ENCODE measurements at regions not wholly inside any gene's neighbourhood (a gene's known extent, or its start where the extent isn't known, plus 50 kb on each side); places are given as distances from the start of the nearest gene placed in this dataset.

GRCh38 chr11:80074837-80075236 lies 634.0 kb upstream of the TENM4 start:
- ATAC-seq (ENCODE audit: poor library complexity), result no peak
- H3K36me3 Mint-ChIP-seq (ENCODE audit: low read depth), result no peaks in the 10 kb centered on the region
- no peak overlapping the region for H3K27ac Mint-ChIP-seq
- no peaks in the 10 kb centered on the region for H3K4me1 ChIP-seq (ENCODE audit: insufficient read depth, low read length)
- DNase-seq, result no peak
- no peaks in the 10 kb centered on the region for H3K9me3 ChIP-seq (ENCODE audit: control insufficient read depth in 1 of 2, insufficient read depth in 1 of 2, low read length in 2 of 2)
- H3K36me3 ChIP-seq (ENCODE audit: insufficient read depth, low read length), result no peaks in the 10 kb centered on the region
- H3K9me3 Mint-ChIP-seq, result peaks cover 4% of the 10 kb centered on the region
- H3K27me3 ChIP-seq (ENCODE audit: control insufficient read depth in 1 of 2, insufficient read depth in 2 of 2, low read length in 2 of 2), result no peaks in the 10 kb centered on the region
- ChIA-PET POLR2A (no interaction called here), CTCF (no interaction called here)
- H3K27me3 Mint-ChIP-seq, result no peaks in the 10 kb centered on the region
- H3K27ac ChIP-seq (ENCODE audit: low read depth in 1 of 2, low read length in 2 of 2), result no peak overlapping the region
- H3K4me3 Mint-ChIP-seq, result no peak overlapping the region
- no peak overlapping the region for H3K4me3 ChIP-seq (ENCODE audit: low read length)
- no peaks in the 10 kb centered on the region for H3K4me1 Mint-ChIP-seq (ENCODE audit: low read depth)
- TF ChIP-seq, protein P1, sequence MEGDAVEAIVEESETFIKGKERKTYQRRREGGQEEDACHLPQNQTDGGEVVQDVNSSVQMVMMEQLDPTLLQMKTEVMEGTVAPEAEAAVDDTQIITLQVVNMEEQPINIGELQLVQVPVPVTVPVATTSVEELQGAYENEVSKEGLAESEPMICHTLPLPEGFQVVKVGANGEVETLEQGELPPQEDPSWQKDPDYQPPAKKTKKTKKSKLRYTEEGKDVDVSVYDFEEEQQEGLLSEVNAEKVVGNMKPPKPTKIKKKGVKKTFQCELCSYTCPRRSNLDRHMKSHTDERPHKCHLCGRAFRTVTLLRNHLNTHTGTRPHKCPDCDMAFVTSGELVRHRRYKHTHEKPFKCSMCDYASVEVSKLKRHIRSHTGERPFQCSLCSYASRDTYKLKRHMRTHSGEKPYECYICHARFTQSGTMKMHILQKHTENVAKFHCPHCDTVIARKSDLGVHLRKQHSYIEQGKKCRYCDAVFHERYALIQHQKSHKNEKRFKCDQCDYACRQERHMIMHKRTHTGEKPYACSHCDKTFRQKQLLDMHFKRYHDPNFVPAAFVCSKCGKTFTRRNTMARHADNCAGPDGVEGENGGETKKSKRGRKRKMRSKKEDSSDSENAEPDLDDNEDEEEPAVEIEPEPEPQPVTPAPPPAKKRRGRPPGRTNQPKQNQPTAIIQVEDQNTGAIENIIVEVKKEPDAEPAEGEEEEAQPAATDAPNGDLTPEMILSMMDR (IDR thresholded peaks at IDR 0.05), result no peak
- intact Hi-C loops (cut with DNase I, micrococcal nuclease), result no loop called here

GRCh38 chr11:80066291-80066690 lies 625.5 kb upstream of the TENM4 start:
- Mint-ChIP-seq H3K4me1 (ENCODE audit: low read depth) (no peaks in the 10 kb centered on the region), H3K36me3 (ENCODE audit: low read depth) (no peaks in the 10 kb centered on the region), H3K4me3 (no peak overlapping the region), H3K27ac (no peak overlapping the region), H3K9me3 (peaks cover 8% of the 10 kb centered on the region), H3K27me3 (no peaks in the 10 kb centered on the region)
- ChIA-PET CTCF (no interaction called here), POLR2A (no interaction called here)
- Histone ChIP-seq H3K4me1 (ENCODE audit: insufficient read depth, low read length) (no peaks in the 10 kb centered on the region), H3K27ac (ENCODE audit: low read depth in 1 of 2, low read length in 2 of 2) (no peak overlapping the region), H3K9me3 (ENCODE audit: control insufficient read depth in 1 of 2, insufficient read depth in 1 of 2, low read length in 2 of 2) (no peaks in the 10 kb centered on the region), H3K27me3 (ENCODE audit: control insufficient read depth in 1 of 2, insufficient read depth in 2 of 2, low read length in 2 of 2) (no peaks in the 10 kb centered on the region), H3K36me3 (ENCODE audit: insufficient read depth, low read length) (no peaks in the 10 kb centered on the region), H3K4me3 (ENCODE audit: low read length) (no peak overlapping the region)
- DNase-seq (no peak), ATAC-seq (ENCODE audit: poor library complexity) (no peak)
- TF ChIP-seq, protein P1 (IDR thresholded peaks at IDR 0.05), result no peak
- intact Hi-C loops (cut with DNase I, micrococcal nuclease), result no loop called here

DNA sequence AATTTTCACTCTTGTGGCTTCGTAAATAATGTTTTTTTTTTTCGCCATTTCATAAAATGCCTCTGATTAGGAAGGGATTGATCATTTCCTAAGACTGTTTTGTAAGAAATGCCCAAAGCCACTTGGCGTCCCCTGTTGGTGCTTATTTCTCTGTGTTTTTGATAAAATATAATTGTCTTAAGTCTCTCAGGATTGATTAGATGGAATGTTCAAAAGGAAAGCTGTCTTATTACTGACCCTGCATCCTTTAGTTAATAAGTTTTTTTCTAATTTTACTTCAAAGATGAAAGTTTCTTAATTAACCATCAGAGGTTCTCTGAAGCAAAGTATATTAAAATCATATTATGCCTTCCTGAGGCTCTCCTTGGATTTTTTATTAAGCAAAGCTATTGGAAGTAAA lies 624.3 kb upstream of the TENM4 start:
- intact Hi-C loops (cut with DNase I, micrococcal nuclease), result no loop called here
- no peaks in the 10 kb centered on the region for H3K4me1 Mint-ChIP-seq (ENCODE audit: low read depth)
- ChIA-PET CTCF (no interaction called here), POLR2A (no interaction called here)
- peaks cover 8% of the 10 kb centered on the region for H3K9me3 Mint-ChIP-seq
- Histone ChIP-seq H3K9me3 (ENCODE audit: control insufficient read depth in 1 of 2, insufficient read depth in 1 of 2, low read length in 2 of 2) (no peaks in the 10 kb centered on the region), H3K4me3 (ENCODE audit: low read length) (no peak overlapping the region), H3K27me3 (ENCODE audit: control insufficient read depth in 1 of 2, insufficient read depth in 2 of 2, low read length in 2 of 2) (no peaks in the 10 kb centered on the region), H3K27ac (ENCODE audit: low read depth in 1 of 2, low read length in 2 of 2) (no peak overlapping the region), H3K4me1 (ENCODE audit: insufficient read depth, low read length) (no peaks in the 10 kb centered on the region), H3K36me3 (ENCODE audit: insufficient read depth, low read length) (no peaks in the 10 kb centered on the region)
- TF ChIP-seq, protein P1 (IDR thresholded peaks at IDR 0.05), result no peak
- no peaks in the 10 kb centered on the region for H3K27me3 Mint-ChIP-seq
- DNase-seq (no peak), ATAC-seq (ENCODE audit: poor library complexity) (no peak)
- H3K27ac Mint-ChIP-seq, result no peak overlapping the region
- H3K4me3 Mint-ChIP-seq, result no peak overlapping the region
- no peaks in the 10 kb centered on the region for H3K36me3 Mint-ChIP-seq (ENCODE audit: low read depth)

Measured in CD4-positive, alpha-beta T cell (primary cell).